ENCODE measurements at regions not wholly inside any gene's neighbourhood (a gene's known extent, or its start where the extent isn't known, plus 50 kb on each side); places are given as distances from the start of the nearest gene placed in this dataset.

DNA sequence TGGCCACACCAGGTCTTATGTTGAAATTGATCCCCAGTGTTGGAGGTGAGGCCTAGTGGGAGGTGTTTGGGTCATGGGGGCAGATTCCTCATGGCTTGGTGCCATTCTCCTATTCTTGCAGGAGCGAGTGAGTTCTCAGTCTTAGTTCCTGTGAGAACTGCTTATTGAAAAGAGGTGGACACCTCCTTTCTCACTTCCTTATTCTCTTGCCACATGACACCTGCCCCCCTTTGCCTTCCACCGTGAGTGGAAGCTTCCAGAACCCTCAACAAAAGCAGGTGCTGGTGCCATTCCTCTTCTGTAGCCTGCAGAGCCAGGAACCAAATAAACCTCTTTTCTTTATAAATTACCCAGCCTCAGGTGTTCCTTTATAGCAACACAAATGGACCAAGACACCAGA, 318.1 kb upstream of the MCTP2 start:
- Histone ChIP-seq H3K27me3 (replicated peaks in 1 of 4; ENCODE audit: control insufficient read depth in 3 of 4, extremely low read depth in 1 of 4, insufficient read depth in 3 of 4, low read length in 3 of 4) (no peaks in the 10 kb centered on the region), H2BK15ac (ENCODE audit: low read length) (no peak overlapping the region), H3K4me1 (replicated peaks in 1 of 4; ENCODE audit: control insufficient read depth in 3 of 4, insufficient read depth in 4 of 4, low read length in 3 of 4) (peaks cover 0 to 3% (median 0%) of the 10 kb centered on the region in 4 experiments; a peak in 1 of 7 replicates), H4K8ac (ENCODE audit: extremely low read depth, insufficient read depth, low read length) (no peak overlapping the region), H4K20me1 (replicated peaks in 1 of 2; ENCODE audit: control insufficient read depth in 1 of 2, insufficient read depth in 2 of 2, low read length in 2 of 2) (no peaks in the 10 kb centered on the region), H2BK12ac (ENCODE audit: low read depth, low read length) (no peak overlapping the region), H3K4me2 (ENCODE audit: insufficient read depth in 1 of 2, low read depth in 2 of 2, low read length in 2 of 2) (no peak overlapping the region), H3K79me1 (ENCODE audit: low read depth, low read length) (no peaks in the 10 kb centered on the region), H3K23ac (ENCODE audit: insufficient read length) (no peak overlapping the region), H2AK5ac (ENCODE audit: low read depth, low read length) (no peak overlapping the region), H2BK20ac (ENCODE audit: low read length) (no peak overlapping the region), H3K9me3 (ENCODE audit: insufficient read depth in 2 of 2, low read depth in 1 of 2, low read length in 1 of 2) (no peaks in the 10 kb centered on the region), H2AFZ (ENCODE audit: low read length) (no peak overlapping the region), H3K27ac (ENCODE audit: low read depth, low read length) (no peak overlapping the region), H3K79me2 (ENCODE audit: control insufficient read depth in 1 of 2, insufficient read depth in 2 of 2, low read length in 2 of 2) (no peaks in the 10 kb centered on the region), H3K36me3 (ENCODE audit: control insufficient read depth in 2 of 4, insufficient read depth in 4 of 4, low read length in 3 of 4) (no peaks in the 10 kb centered on the region), H3K9ac (replicated peaks in 1 of 4; ENCODE audit: extremely low read depth in 1 of 4, low read depth in 3 of 4, low read length in 3 of 4) (no peak overlapping the region), H3K14ac (ENCODE audit: insufficient read length) (no peak overlapping the region), H3K18ac (ENCODE audit: extremely low read depth, low read length) (no peak overlapping the region), H3K4ac (replicated peaks; ENCODE audit: insufficient read length, low read depth, low read length) (no peak overlapping the region), H3K4me3 (ENCODE audit: extremely low read depth in 1 of 4, insufficient read depth in 2 of 4, low read depth in 3 of 4, low read length in 4 of 4) (no peak overlapping the region), H3K56ac (replicated peaks; ENCODE audit: insufficient read length, low read depth, low read length) (no peak overlapping the region), H4K91ac (replicated peaks; ENCODE audit: insufficient read length, low read length) (no peak overlapping the region), H2BK5ac (ENCODE audit: low read depth, low read length) (no peak overlapping the region), H2BK120ac (replicated peaks; ENCODE audit: low read depth, low read length) (no peak overlapping the region), H3K23me2 (ENCODE audit: low read depth, low read length) (no peaks in the 10 kb centered on the region), H4K5ac (ENCODE audit: insufficient read length, low read depth, low read length) (no peak overlapping the region)
- FAIRE-seq (no peak), DNase-seq (ENCODE audit: low read depth in 1 of 2, low spot score in 2 of 2) (no peak)
- 100% methylated on average over 2 of the region's 2 CpGs; no CpG with 5 or more reads in 1 of the 2 experiments for WGBS, 2 experiments (ENCODE audit: extremely low coverage in 1 of 2, insufficient coverage in 1 of 2, insufficient read length in 1 of 2, insufficient replicate concordance in 2 of 2, low coverage in 1 of 2, low lambda C conversion rate in 2 of 2, missing lambda C conversion rate in 1 of 2)
- TF ChIP-seq, protein P1, sequence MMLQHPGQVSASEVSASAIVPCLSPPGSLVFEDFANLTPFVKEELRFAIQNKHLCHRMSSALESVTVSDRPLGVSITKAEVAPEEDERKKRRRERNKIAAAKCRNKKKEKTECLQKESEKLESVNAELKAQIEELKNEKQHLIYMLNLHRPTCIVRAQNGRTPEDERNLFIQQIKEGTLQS (IDR thresholded peaks at IDR 0.05; ENCODE audit: insufficient read depth, low read depth, low read length), result no peak
- TF ChIP-seq POLR2A (IDR thresholded peaks at IDR 0.05; ENCODE audit: control extremely low read depth in 1 of 2, low read depth in 2 of 2, low read length in 2 of 2) (no peak), TAF1 (IDR thresholded peaks at IDR 0.05; ENCODE audit: low read depth, low read length) (no peak), CTCF (IDR thresholded peaks at IDR 0.05; ENCODE audit: control extremely low read depth in 1 of 3, insufficient read depth in 1 of 3, low read depth in 1 of 3, low read length in 3 of 3) (no peak), CBX5 (IDR thresholded peaks at IDR 0.05; ENCODE audit: low read depth, low read length) (no peak), EGR1 (IDR thresholded peaks at IDR 0.05; ENCODE audit: borderline replicate concordance, low read depth, low read length) (no peak), TBP (IDR thresholded peaks at IDR 0.05; ENCODE audit: low read depth, low read length) (no peak), MAFK (IDR thresholded peaks at IDR 0.05; ENCODE audit: low read depth, low read length) (no peak), KDM1A (IDR thresholded peaks at IDR 0.05; ENCODE audit: borderline replicate concordance, low read length) (no peak), TEAD4 (IDR thresholded peaks at IDR 0.05; ENCODE audit: low read depth, low read length) (no peak)
- ChIA-PET CTCF (ENCODE audit: partially characterized antibody) (no interaction called here), POLR2A (ENCODE audit: partially characterized antibody) (interaction anchor here (0.8 kb wide), 1 partner anchor 796 kb away, joined by 4 read pairs; no protein-coding TSS in a partner anchor)

Data from H1 (cell line).